Esophagus (tissue), 2 donors: ENCODE measurements at regions not wholly inside any gene's neighbourhood (a gene's known extent, or its start where the extent isn't known, plus 50 kb on each side); places are given as distances from the start of the nearest gene placed in this dataset.
"Not testable (repeated sequence)": the region's sequence is repeated elsewhere in the genome, so short reads cannot be mapped to it uniquely, and the experiment has no call there.

Experiments used
- H3K27ac ChIP-seq, 2 donors: one replicate each; pipeline ENCODE4 v1.5.1; 2013; ENCODE audit warnings: low read depth in 2 of 2, mild to moderate bottlenecking in 2 of 2, inconsistent platforms in 1 of 2, low read length in 1 of 2, moderate library complexity in 1 of 2
- H3K27me3 ChIP-seq, 2 donors: one replicate each; pipeline ENCODE4 v1.6.1; 2013; ENCODE audit warnings: low read length in 2 of 2, control low read depth in 1 of 2, mild to moderate bottlenecking in 1 of 2; ENCODE audit not compliant: insufficient read depth in 2 of 2, control insufficient read depth in 1 of 2
- H3K36me3 ChIP-seq, 2 donors: one replicate each; pipeline ENCODE4 v1.6.1; 2013; ENCODE audit warnings: low read length in 1 of 2; ENCODE audit not compliant: control insufficient read depth in 2 of 2, insufficient read depth in 2 of 2
- H3K4me1 ChIP-seq, 2 donors: one replicate each; pipeline ENCODE4 v1.6.1; 2013; ENCODE audit warnings: low read length in 1 of 2; ENCODE audit not compliant: control insufficient read depth in 2 of 2, insufficient read depth in 2 of 2
- H3K4me3 ChIP-seq, 2 donors: one replicate each; pipeline ENCODE4 v1.5.1; 2013; ENCODE audit warnings: low read length in 2 of 2, mild to moderate bottlenecking in 2 of 2, low read depth in 1 of 2, moderate library complexity in 1 of 2
- H3K9me3 ChIP-seq, 2 donors: one replicate each; pipeline ENCODE4 v1.6.1; 2013; ENCODE audit warnings: mild to moderate bottlenecking in 2 of 2, low read depth in 1 of 2, low read length in 1 of 2, moderate library complexity in 1 of 2; ENCODE audit not compliant: control insufficient read depth in 2 of 2, insufficient read depth in 1 of 2
- WGBS, 2 donors: extraction: QIAGEN DNeasy Blood & Tissue Kit; methylation state at CpG; one replicate each; pipeline ENCODE4 v1.1.7; 2013; 5-methylcytosine and 5-hydroxymethylcytosine counted together
- donor health status: healthy with polysubstance abuse.
- donor health status: Bipolar disorder and iron deficiency.

- no peaks in the 10 kb centered on the region for H3K9me3 ChIP-seq
- H3K4me1 ChIP-seq: no peaks in the 10 kb centered on the region
- no peak overlapping the region for H3K27ac ChIP-seq
- no peaks in the 10 kb centered on the region for H3K27me3 ChIP-seq
- 33 to 42% methylated on average over 2 of the region's 2 CpGs for WGBS, 2 donors
- H3K36me3 ChIP-seq: no peaks in the 10 kb centered on the region
- no peak overlapping the region for H3K4me3 ChIP-seq
Measured at GRCh38 chr9:73327149-73327548, 175.5 kb downstream of the ANXA1 start.

- not testable (repeated sequence) for H3K27ac ChIP-seq, H3K9me3 ChIP-seq, H3K36me3 ChIP-seq, H3K4me1 ChIP-seq, H3K4me3 ChIP-seq, H3K27me3 ChIP-seq
- WGBS, 2 donors: 76 to 84% methylated on average over 2 of the region's 2 CpGs
Measured at GRCh38 chr9:73337182-73337581, 185.5 kb downstream of the ANXA1 start.

GRCh38 chr9:73344060-73344459, 192.4 kb downstream of the ANXA1 start:
- Histone ChIP-seq H3K9me3 (no peaks in the 10 kb centered on the region), H3K27ac (no peak overlapping the region), H3K4me1 (no peaks in the 10 kb centered on the region), H3K27me3 (no peaks in the 10 kb centered on the region), H3K4me3 (no peak overlapping the region), H3K36me3 (no peaks in the 10 kb centered on the region)
- WGBS, 2 donors: 82 to 85% methylated on average over 3 of the region's 3 CpGs

GRCh38 chr9:73347123-73347522, 195.5 kb downstream of the ANXA1 start:
- Histone ChIP-seq H3K4me3 (no peak overlapping the region), H3K9me3 (no peaks in the 10 kb centered on the region), H3K4me1 (no peaks in the 10 kb centered on the region), H3K27ac (no peak overlapping the region), H3K27me3 (no peaks in the 10 kb centered on the region), H3K36me3 (no peaks in the 10 kb centered on the region)
- whole genome bisulfite sequencing, 2 donors: 81 to 82% methylated on average over 4 of the region's 4 CpGs

- WGBS, 2 donors: 63 to 69% methylated on average over 1 of the region's 1 CpG
- Histone ChIP-seq H3K27me3 (no peaks in the 10 kb centered on the region), H3K36me3 (no peaks in the 10 kb centered on the region), H3K27ac (no peak overlapping the region), H3K4me1 (no peaks in the 10 kb centered on the region), H3K4me3 (no peak overlapping the region), H3K9me3 (no peaks in the 10 kb centered on the region)
Measured at GRCh38 chr9:73347720-73348119, 196.1 kb downstream of the ANXA1 start.

GRCh38 chr9:73348471-73348870, 196.8 kb downstream of the ANXA1 start:
- Histone ChIP-seq H3K27me3 (no peaks in the 10 kb centered on the region), H3K27ac (no peak overlapping the region), H3K36me3 (no peaks in the 10 kb centered on the region), H3K9me3 (no peaks in the 10 kb centered on the region), H3K4me1 (no peaks in the 10 kb centered on the region), H3K4me3 (no peak overlapping the region)

GRCh38 chr9:73349476-73349875, 197.8 kb downstream of the ANXA1 start:
- no peaks in the 10 kb centered on the region for H3K4me1 ChIP-seq
- no peaks in the 10 kb centered on the region for H3K36me3 ChIP-seq
- H3K9me3 ChIP-seq: no peaks in the 10 kb centered on the region
- H3K27me3 ChIP-seq: no peaks in the 10 kb centered on the region
- H3K27ac ChIP-seq: no peak overlapping the region
- WGBS, 2 donors: 51 to 57% methylated on average over 2 of the region's 2 CpGs
- no peak overlapping the region for H3K4me3 ChIP-seq

- H3K27ac ChIP-seq: no peak overlapping the region
- no peaks in the 10 kb centered on the region for H3K27me3 ChIP-seq
- no peaks in the 10 kb centered on the region for H3K9me3 ChIP-seq
- no peaks in the 10 kb centered on the region for H3K4me1 ChIP-seq
- no peaks in the 10 kb centered on the region for H3K36me3 ChIP-seq
- no peak overlapping the region for H3K4me3 ChIP-seq
- WGBS, 2 donors: 40 to 46% methylated on average over 3 of the region's 3 CpGs
Measured at GRCh38 chr9:73357607-73358006, 205.9 kb downstream of the ANXA1 start.

- Histone ChIP-seq H3K27me3 (no peaks in the 10 kb centered on the region), H3K9me3 (no peaks in the 10 kb centered on the region), H3K4me1 (no peaks in the 10 kb centered on the region), H3K4me3 (no peak overlapping the region), H3K27ac (no peak overlapping the region), H3K36me3 (no peaks in the 10 kb centered on the region)
- 10 to 44% methylated on average over 1 of the region's 1 CpG for WGBS, 2 donors
Measured at GRCh38 chr9:73370053-73370452, 218.4 kb downstream of the ANXA1 start.

GRCh38 chr9:73371801-73372200, 220.1 kb downstream of the ANXA1 start:
- 19 to 30% methylated on average over 2 of the region's 2 CpGs for WGBS, 2 donors
- H3K36me3 ChIP-seq: no peaks in the 10 kb centered on the region

More at GRCh38 chr9:73371801-73372200, 220.1 kb downstream of the ANXA1 start:
- no peak overlapping the region for H3K27ac ChIP-seq
- no peak overlapping the region for H3K4me3 ChIP-seq
- no peaks in the 10 kb centered on the region for H3K4me1 ChIP-seq
- no peaks in the 10 kb centered on the region for H3K27me3 ChIP-seq
- H3K9me3 ChIP-seq: no peaks in the 10 kb centered on the region
